ENCODE measurements at regions not wholly inside any gene's neighbourhood (a gene's known extent, or its start where the extent isn't known, plus 50 kb on each side); places are given as distances from the start of the nearest gene placed in this dataset.
"Not testable (repeated sequence)": the region's sequence is repeated elsewhere in the genome, so short reads cannot be mapped to it uniquely, and the experiment has no call there.

DNA sequence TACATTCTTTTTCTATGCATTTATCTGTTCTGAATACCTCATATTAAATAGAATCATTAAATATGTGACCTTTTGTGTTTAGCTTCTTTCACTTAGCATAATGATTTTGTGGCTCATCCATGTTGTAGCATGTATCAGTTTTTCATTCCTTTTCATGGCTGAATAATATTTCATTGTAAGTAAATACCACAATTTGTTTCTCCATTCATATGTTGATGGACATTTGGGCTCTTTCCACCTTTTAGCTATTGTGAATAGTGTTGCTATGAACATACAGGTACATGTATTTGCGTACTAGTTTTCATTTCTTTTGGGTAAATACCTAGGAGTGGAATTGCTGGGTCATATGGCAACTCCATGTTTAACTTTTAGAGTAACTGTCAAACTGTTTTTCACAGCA, 85.1 kb downstream of the GNL3L start:
- no peak for DNase-seq

- DNase-seq, result no peak
These were observed 103.6 kb downstream of the GNL3L start for GRCh38 chrX:54633641-54634040.

DNA sequence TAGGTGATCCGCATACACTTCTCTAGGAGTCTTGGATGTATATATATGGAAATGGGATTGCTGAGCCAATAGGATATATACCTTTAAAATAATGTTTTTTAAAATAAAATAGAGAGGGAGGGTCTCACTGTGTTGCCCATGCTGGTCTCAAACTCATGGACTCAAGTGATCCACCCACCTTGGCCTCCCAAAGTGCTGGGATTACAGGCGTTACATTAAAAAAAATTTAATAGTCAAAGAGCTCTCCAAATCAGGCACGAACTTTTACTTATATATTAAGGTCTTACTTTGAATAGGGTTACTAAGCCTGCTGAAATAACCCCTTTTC, 109.0 kb downstream of the GNL3L start:
- DNase-seq, result no peak

DNA sequence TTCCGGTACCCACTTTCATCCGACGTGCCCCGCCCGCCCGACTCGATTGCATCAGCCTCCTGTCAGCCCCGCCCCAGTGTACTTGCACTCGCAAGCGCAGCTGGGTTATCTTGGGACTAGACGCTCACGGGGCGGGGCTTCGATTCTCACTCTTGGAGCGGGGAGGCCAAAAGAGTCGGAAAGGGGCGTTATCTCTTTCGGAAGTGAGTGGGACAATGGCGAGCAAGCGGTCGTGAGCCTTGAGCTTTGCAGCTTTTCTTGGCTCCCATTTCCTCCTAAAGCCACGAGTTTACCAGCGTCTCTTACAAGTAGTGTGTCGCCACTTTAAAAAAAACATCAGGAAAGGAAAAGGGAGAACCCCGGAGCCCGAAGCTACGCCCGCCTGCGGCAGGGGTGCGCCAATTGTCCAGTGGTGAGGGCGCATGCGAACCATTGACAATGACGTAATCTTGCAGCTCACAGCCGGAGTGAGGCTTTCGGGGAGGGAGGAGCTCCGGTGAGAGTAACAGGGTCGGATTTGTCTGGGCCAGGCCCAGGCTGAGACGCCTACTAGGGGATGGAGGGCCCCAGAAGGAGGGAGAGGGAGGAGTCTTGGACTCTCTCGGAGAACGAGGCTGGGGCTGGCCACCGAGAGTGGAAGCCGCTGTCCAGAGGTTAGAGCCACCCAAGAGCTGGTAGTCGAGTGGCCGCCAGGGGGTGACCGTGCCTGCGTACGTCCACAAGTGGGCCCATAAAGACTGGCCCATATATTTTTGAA, 109.5 kb downstream of the GNL3L start:
- DNase-seq, result peak; percentile 96

- DNase-seq, result no peak
These were observed 110.2 kb downstream of the GNL3L start for GRCh38 chrX:54640103-54640690.

DNA sequence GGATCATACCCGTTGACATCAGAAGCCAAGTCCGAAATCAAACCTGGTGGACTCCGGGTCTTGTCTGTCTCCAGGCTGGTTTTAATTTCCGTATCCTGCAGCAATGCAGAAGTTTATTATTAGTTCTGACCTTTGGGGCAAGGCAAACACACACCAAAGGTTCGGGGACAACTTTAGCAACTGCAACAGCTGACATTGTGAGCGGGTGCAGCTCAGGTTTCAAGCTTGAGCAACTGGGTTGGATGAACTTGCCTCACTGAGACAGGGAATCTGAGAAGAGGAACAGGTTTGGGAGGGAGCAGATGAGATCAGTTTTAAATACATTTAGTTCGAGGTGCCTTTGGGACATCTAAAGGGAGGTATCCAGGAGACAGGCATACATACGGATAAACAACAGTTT, 110.7 kb downstream of the GNL3L start:
- no peak for DNase-seq

GRCh38 chrX:54641530-54641929, 111.5 kb downstream of the GNL3L start:
- DNase-seq, result no peak

DNA sequence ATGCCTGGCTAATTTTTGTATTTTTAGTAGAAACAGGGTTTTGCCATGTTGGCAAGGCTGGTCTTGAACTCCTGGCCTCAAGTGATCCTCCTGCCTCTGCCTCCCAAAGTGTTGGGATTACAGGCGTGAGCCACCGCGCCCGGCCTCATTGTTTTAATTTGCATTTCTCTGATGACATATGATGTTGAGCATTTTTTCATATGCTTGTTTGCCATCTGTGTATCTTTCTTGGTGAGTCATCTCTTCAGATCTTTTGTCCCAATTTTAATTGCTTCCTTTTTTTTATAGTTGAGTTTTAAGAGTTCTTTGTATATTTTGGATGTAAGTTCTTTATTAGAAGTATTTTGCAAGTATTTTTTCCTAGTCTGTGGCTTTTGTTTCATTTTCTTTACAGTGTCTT, 117.6 kb downstream of the GNL3L start:
- not testable (repeated sequence) for DNase-seq

GRCh38 chrX:54659547-54659946, 129.5 kb downstream of the GNL3L start:
- DNase-seq, result no peak

DNA sequence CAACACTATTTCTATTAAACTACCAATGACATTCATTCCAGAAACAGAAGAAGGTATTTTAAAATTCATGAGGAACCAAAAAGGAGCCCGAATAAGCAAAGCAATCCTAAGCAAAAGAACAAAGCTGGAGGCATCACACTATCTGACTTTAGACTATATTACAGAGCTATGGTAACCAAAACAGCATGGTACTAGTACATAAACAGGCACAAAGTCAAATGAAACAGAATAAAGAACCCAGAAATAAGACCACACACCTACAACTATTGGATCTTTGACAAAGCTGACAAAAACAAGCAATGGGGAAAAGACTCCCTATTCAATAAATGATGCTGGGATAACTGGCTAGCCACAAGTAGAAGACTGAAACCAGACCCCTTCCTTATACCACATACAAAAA, 122.3 kb downstream of the ITIH6 start:
- no peak for DNase-seq

DNA sequence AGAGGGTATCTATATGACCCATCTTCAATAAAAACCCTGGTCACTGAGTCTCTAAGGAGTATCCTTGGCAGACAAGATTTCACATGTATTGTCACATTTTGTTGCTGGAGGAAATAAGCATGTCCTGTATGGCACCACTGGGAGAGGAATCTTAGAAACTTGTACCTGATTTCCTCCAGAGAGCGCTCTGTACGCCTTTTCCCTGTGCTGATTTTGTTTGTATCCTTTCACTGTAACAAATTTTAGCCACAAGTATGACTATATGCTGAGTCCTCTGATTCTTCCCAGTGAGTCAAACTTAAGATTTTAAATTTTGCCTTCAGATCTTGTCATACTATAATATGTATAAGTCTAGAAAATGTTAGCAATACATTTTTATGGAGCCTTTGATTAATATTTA, 102.8 kb downstream of the ITIH6 start:
- DNase-seq, result no peak

DNA sequence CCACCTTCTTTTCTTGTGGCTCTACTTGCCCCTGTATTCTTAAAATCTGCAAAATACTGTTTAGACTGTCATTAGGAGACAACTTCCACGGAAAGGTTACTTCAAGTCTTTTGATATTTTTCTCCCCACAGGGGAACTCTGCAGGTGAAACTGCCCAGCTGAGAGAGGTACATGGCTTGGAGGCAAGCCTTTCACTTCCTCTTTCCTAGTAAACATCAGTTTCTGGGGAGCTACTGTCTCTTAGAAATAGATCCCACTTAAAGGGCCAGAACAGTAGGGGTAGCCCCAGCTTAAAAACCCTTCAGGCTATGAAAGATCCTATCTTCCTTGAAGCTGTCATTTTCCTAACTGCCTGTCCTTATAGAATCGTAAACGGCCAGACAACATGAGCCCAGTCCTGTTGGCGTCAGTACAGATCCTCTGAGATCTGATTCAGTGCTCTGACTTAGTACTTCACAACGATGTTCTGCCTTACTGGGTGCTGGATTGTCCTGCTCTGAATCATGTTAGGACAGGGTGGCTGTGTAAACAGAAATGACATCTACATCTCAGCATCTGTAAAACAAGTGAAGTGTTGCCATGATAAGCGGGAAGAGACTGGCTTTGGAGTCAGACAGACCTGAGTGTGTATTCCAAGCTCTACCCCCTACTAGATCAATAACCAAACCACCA, 102.1 kb downstream of the ITIH6 start:
- no peak for DNase-seq

Data from stimulated activated CD4-positive, alpha-beta T cell treated with anti-CD3 and anti-CD28 coated beads, Interleukin-15, amount 100 ng/mL, for 24 hours (primary cell).